ENCODE measurements at regions not wholly inside any gene's neighbourhood (a gene's known extent, or its start where the extent isn't known, plus 50 kb on each side); places are given as distances from the start of the nearest gene placed in this dataset.

DNA sequence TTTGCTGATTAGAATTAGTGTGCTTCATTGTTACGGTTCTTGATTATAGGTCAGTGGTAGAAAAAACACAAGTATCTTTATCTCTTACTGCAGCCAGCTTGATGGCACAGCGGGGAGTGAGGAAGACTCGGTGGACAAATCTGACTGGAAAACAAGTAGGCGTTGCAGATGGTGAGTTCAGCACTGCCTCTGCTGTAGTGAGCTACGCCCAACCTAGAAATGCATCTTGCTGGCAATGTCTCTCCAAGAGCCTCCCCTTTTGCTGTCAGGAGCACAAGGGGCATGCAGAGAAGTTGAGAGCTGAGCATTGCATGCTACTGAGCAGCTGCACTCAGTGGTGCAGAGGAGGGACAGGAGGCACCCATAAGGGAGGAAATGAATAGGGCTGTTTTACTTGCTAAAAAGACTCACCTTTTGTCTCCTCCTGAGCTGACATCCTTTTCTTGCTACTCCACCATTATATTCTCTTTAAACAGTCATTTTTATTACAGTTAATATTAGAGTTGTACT, 977.3 kb upstream of the ACVR2A start:
- DNase-seq, result no peak

DNA sequence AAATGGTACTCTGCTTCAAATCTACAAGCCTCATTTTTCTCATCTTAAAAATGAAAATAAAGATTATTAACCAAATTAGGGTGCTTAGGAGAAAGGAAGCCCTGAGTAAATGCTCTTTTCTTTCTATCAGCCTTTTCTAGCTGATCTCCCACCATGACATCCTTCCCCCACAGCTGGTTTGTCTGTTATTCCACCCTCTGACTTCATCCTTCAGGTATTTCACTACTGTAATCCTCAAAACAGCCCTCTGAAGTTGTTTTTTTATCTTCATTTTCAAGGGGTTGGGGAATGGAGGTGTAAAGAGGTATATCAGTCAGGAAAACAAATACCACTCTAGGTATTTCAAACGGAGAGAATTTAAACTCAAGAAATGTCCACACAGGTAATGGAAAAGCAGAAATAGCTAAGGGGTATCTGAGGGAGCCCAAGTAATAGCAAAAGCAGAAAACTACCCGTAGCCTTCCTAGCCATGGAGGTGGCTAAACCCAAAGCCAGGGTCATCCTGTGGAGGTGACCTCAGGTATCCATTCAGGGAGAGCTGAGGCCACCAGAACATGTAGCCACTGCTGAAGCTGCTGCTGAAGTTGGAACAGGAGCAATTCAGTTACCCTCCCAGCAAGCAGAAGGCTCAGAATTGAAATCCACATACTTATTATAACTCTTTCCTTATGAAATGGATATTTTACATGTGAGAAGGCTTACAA, 990.9 kb upstream of the ACVR2A start:
- DNase-seq, result peak; percentile 48

DNA sequence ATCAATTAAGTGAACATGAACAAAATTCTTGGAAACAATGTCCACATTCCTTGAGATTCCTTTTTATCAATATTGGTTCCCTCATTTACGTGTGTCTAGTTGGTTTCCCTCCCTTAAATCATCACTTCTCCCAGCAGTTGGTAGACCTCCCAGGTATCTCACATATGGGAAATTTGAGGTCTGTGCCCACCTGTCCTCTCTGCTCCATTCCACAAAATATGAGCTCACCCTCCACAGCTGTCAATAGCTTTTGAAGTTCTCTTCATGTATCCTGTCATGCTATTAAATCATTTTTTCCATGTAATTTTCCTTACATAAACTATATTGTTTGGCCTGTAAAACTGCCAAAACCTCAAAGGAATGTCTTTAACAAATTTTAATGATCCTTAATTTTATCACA, 992.2 kb upstream of the ACVR2A start:
- no peak for DNase-seq

DNA sequence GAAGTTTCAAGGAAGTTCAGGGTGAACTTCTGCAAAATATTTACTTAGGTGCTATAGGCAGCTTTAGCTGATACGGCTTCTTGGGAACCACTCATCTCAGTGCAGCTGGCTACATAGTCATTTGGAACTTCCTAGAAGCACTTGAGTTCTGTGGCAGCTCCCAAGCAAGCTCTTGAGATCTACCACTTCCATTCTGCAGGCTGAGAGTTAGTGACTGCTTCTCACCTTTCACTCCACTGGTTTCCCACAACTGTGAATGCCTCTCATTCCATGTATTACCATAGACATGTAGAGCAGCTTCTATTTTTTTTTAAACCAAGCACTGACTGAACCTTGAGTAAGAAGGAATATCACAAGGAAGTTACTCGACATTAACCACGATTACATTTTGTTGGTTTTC, 994.1 kb upstream of the ACVR2A start:
- DNase-seq, result peak; percentile 7

DNA sequence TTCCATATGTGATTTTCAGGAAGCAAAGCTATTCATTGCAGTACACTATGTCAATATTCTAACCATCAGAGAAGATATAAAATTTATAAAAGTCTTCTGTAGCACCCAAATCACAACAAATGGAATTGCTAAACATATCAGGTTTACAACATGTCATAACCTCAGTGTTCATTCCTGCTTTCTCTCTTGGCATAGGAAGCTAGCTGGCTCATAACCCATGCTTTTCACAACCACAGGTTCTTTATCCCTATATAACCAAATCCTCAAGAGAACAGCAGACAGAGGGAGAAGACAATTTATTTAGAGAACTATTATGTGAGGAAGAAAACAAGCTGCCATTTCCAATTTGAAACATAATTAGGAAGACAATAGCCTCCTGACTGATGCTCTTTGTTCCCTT, 997.0 kb upstream of the ACVR2A start:
- no peak for DNase-seq

DNA sequence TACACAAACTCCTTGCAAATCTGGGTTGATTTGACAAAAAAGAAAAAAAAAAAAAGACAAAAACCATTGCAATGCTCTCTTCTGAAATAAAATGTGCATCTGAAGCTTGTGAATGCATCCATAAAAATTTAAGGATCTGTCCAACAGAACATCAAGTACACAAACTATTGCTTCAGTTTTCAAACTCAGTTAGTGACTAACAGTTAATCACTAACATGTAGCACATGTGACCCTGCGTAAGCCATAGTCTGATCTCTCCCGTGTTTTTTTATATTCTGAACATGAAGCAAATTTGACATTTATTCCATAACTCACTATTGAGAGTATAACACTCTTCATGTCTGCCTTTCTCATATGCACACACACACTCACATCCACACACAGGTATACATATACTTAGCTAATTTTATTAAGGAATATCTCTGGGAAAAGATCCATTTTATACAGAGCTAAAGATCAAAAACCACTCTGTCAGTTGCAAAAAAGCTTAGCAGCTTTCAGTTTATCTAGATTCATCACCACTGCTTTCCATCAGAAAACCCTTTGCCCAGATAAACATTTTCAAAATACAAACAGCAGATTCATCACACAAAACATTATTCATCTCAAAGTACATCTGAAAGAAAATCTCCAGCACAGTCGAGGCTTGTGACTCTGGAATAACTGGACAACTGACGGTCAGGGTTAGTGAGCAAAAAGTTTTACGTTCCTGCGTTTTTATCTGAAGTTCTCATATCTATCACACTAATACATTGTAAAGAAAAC, 1000.4 kb upstream of the ACVR2A start:
- no peak for DNase-seq

DNA sequence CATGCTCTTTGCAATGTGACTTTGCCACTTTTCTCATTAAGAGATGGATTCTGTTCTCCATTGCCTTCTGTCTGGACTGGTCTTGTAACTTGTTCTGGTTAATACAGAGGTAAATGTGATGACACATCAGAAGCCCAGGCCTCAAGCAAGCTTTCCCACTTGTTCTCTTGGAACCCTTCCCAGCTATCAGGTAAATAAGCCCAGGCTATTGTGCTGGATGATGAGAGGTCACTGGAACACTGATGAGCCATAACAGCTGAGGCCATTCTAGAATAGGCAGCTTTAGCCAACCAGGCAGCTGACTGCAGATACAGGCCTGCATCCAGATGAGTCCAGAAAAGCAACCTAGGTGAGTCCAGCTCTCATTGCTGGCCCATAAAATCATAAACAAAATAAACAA, 1007.0 kb upstream of the ACVR2A start:
- no peak for DNase-seq

DNA sequence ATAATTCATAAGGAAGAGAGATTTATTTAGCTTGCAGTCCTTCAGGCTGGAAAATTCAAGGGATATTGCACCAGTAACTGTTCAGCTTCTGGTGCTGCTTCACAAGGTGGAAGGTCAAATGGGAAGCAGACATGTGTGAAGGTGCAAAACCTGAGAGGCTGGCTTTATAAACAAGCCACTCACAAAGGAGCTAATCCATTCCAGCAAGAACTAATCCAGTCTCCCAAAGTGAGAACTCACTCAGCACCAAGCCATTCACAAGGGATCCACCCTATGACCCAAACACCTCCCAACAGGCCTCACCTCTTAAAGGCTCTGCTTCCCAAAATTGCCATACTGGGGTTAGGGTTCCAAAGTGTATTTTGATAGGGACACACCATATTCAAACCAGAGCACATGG, 1018.4 kb upstream of the ACVR2A start:
- no peak for DNase-seq

DNA sequence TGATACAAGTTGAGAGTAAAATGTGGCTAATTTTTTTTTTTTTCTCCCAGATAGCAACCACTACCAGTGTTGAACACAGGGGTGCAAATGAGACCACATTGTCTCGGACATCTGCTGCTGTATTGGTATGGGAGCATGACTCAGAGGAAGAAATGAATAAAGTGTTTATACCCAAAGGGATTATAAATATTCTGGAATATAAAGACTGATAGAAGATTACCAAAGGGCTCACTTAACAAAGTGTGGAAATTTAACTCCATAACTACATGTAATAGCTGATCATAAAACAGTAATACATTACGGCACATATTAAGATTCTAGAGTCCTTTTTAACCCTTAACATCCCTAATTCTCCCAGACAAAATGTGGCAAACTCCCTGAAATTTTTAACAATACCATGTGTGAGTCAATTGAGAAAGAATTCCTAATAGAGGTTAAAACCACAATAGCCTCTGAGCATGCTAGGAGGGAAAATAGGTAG, 1023.0 kb upstream of the ACVR2A start:
- peak; percentile 44 for DNase-seq

DNA sequence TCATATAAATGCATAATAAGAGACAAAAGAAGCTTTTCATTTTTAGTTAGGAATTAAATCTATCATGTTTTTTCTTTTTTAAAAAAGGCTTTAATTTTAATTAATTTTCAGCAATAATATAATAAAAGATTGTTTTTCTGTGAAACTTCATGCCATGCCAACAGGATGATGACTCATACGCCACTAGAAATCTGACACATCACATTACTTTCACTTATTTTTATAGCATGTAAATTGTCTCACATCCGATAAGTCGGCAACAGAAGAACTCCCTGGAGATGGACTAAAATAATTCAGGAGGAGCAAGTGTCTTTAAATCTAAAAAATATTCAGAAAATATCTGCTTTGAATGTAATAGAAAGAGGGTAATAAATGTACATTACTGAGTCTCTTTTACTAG, 1024.2 kb upstream of the ACVR2A start:
- DNase-seq, result peak; percentile 64

DNA sequence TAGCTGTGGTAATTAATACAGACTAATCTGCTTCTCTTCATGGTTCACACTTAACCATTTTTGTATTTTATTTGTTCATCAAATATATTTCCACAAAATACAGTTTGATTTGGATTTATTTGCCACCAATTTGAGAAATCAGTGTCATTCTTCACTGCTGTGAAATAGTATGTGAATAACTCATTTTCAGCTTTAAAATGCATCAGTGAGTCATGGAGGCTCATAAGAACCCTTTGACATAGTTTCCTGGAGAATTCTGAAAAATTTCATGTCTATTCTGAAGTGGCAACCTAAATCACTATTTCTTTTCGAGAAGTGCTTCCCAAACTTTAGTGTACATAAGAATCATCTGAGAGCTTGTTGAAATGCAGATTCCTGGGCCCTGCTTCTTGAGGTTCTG, 1026.7 kb upstream of the ACVR2A start:
- peak; percentile 36 for DNase-seq

DNA sequence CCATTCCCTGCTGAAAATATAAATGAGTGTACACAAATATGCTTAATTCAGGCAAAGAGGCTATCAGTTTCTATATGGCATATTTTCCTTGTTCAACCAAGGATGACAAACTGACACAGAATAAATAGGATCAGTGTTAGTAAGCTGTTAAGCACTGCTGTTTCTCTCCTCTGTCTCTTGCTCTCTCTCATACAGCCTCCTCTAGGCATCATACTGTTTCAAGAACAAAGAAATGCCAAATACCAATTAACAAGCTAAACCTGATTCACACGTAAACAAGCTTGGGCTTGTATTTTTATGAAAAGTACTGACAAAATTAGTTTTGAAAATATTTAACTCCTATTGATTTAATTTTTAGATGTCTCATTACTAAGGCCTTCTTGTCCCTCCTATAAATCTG, 1027.2 kb upstream of the ACVR2A start:
- no peak for DNase-seq

DNA sequence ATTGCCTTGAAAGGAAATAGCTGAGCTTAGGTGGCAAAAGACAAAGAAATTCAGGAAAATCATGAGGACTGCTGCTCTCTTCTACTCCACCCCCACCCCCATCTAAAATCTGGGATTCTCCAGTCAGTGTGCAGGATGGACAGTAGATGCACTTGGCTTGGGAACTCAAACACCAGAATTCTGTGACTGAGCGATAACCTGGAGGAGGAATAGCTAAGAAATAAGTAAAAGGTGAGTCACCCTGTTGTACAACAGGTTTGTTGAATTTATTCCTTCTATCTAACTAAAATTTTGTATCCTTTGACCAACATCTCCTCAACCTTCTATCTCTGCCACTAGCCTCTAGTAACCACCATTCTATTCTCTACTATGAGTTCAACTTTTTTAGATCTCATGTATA, 1029.9 kb upstream of the ACVR2A start:
- no peak for DNase-seq

DNA sequence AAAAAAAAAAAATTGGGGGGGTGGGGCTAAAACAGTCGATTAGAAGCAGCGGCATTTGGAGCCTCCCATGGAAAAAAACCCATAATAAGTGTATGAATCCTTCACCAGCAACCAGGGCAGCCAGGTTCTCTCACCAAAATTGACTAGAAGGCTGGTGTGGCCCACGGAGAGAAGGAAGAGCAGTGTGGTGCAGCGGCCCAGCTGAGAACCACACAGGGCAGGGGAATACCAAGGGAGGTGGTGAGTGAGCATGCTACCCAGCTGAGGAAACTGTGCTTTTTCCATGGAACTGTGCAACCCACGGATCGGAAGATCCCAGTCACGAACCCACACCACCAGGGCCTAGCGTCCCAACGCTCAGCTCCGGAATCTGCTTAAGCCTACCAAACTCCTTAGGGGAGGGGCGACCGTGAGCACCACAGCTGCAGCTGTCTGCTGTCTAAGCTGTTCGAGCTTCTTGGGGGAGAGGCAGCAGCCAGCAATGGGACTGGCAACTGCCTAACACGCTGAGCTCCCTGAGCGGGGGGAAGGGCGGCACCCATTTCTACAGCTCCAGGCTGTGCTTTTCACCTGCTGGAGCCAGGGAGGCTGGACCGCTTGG, 1037.2 kb upstream of the ACVR2A start:
- DNase-seq, result no peak

DNA sequence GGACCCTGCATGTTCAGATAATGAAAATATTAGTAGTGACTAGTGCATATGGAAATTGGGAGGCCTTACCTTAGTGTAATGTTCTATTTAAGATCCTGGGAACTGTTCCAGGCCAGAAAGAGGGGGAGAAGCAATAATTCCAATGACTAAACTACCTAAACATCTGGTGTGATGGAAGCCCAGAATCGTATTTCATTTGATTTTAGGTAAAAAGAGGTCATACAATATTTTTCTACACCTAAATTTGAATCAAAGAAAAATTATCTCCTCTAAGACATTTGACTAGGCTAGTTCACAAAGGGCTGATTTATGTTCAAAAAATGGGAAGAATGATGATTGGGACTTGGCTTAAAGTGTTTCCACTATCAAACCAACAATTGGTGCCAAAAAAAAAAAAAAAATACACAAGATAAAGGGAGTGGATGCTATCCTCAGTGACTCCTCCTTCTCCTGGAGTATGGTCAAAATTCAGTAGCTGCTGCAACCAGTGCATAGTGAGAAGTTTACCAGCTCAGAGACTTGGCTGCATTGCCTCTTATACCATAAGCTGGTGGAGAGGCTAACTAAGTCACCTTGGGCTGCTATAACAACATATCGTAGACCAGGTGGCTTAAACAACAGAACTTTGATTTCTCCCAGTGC, 1038.3 kb upstream of the ACVR2A start:
- no peak for DNase-seq

DNA sequence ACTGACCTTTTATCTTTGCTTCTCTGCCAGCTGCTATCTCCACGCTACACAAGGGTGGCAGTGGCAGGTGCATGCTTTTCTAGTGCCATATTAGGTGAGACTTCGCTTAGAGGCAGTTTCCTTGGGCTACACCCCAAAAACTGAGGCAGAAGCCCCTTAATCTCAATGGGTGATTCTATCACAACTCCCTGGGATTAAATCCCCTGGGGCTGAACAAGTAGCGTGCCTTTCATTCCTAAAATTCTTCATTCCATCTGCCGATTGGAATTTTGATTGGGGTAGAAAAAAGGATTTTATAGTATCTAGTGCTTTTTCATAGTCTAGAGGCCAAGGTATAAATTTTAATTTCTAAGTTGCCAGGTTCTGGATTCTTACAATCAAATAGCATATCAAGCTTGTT, 1040.5 kb upstream of the ACVR2A start:
- no peak for DNase-seq

DNA sequence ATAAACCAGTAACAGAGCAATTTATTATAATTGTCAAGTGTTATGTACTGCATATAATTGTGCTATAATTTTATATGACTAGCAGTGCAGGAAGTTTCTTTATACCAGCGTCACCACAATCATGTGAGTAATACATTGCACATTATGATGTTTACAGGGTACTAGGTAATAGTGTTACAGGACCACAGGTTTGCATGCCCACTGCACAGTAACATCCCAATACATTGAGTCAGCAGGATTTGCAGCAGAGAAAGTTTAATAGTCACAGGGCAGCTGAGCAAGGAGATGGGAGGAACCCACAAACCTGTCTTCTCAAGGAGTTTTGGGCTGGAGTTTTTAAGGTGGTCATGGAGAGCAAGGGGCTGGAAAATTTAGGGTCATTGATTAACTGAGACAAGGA, 1042.9 kb upstream of the ACVR2A start:
- DNase-seq, result no peak

DNA sequence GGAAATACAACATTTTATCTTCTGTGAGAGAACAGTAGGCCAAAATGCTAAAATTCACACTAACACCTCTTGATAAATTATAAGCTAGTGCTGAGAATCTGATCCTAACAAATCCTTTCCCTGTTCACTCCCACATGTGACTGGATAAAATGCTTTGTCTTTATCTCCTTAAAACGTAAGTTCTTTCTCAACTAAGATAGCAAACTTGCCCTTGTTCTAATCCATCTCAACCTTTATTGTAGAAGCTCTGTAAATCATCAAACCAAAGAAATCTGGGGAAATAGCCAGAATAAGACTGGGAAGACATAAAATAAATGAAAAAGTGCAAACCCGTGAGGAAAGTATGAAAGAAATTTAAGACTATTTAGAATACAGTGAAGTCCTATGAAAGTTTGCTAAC, 1058.4 kb upstream of the ACVR2A start:
- DNase-seq, result no peak

DNA sequence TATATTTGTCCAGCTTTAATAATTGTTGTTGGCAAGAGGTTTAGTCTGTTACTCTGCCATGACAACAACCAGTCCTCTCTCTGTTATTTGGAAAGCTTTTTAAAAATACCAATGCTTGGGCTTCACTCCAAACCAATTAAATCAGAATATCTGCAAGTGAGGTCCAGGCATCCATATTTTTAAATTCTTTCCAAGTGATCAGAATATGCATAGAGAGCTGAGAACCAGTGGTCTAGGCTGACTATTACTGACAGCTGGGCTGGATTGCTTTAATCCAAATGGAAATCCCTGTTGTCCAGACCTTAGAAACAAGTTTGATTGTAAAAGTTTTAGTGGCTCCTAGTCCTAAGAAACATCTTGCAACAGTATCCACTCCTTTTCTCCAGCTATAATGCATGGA, 1059.7 kb upstream of the ACVR2A start:
- no peak for DNase-seq

DNA sequence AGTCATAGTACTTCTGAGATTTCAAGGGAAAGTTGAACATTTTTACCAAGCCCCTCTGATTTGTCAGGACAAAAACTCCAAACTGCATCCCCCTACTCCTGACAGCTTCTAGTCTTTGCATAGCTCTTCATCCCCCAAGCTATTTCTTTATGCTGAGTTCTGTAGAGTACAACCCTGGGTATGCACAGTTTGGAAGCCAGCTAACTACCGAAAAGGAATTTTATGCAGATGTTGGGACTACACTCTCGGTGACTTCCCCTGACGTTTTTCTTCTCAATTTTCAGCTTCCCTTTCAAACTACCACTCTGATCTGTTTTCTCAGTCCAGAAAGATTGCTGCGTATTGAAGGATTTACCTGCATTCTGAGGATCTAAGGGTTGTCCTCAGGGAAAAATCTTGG, 1060.2 kb upstream of the ACVR2A start:
- DNase-seq, result no peak

DNA sequence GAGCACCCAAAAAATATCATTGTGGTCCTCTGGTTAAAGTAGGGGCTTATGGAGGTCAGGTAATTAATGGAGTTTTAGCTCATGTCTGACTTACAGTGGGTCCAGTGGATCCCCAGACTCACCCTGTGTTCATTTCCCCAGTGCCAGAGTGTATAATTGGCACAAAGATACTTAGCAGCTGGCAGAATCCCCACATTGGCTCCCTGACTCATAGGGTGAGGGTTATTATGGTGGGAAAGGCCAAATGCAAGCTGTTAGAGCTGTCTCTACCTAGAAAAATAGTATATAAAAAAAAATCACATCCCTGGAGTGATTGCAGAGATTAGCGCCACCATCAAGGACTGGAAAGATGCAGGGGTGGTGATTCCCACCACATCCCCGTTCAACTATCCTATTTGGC, 1067.6 kb upstream of the ACVR2A start:
- no peak for DNase-seq

DNA sequence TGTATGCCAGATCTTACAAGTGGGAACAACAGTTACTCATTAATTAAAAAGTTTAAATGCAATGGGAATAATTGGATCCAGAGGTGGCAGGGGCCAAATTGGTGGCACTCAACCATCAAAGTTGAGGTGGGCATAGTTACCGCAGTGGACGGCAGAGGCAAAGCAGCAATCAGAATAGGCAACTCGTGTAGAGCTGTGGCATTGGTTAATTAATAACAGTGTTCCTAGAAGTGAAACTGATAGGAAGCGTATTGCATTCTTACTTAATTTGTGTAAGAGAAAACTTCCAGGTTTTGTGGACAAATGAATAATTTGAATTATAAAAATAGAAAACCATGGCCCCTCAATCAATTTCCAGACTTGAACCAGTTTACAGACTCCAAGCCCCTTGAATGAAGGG, 1068.2 kb upstream of the ACVR2A start:
- no peak for DNase-seq

DNA sequence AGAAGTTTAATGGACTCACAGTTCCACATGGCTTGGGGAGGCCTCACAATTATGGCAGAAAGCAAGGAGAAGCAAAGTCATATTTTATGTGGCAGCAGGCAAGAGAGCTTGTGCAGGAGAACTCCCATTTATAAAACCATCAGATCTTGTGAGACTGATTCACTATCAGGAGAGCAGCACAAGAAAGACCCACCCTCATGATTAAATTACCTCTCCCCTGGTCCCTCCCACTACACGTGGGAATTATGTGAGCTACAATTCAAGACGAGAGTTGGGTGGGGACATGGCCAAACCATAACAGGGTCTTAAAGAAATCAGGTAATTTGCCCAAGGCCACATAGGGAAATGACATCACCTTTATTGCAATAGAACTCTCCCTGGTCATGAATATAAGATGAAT, 1073.3 kb upstream of the ACVR2A start:
- no peak for DNase-seq
